ENCODE measurements at regions not wholly inside any gene's neighbourhood (a gene's known extent, or its start where the extent isn't known, plus 50 kb on each side); places are given as distances from the start of the nearest gene placed in this dataset.
A peak's percentile ranks its signal among the peaks of the same experiment; 100 is the strongest.

DNA sequence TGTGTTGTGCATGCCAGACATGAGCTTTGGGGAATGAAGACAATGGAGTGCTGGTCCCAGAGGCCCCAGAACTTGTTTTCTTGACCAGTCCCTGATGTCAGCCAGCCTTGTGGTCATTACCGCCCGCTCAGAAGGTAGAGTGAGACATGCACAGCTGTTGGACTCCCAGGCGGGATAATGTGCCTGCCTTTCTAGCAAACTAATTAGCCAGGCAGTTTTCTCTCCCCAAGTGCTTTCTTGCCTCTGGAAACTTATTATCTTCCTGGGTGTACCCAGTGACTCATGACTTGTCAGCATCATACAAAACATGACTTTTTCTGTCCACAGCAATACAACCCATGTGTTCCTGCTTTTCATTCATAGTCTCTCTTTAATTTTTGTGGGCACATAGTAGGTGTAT is 131.1 kb downstream of the RMI1 start:
- ATAC-seq, result no peak

GRCh38 chr9:84121991-84122523 is 141.5 kb downstream of the RMI1 start:
- Mint-ChIP-seq H3K36me3 (peaks cover 5 to 15% of the 10 kb centered on the region in 2 donors), H3K27ac (no peak overlapping the region), H3K9me3 (peaks cover 6 to 10% of the 10 kb centered on the region in 2 donors)
- no peak for DNase-seq (ENCODE audit: low spot score in 2 of 2)
- ATAC-seq, result no peak

More for the DNA sequence above, 131.1 kb downstream of the RMI1 start:
- Mint-ChIP-seq H3K27ac (no peak overlapping the region), H3K9me3 (peaks cover 0 to 15% of the 10 kb centered on the region in 2 donors), H3K36me3 (no peaks in the 10 kb centered on the region)
- DNase-seq (ENCODE audit: low spot score in 2 of 2), result no peak

DNA sequence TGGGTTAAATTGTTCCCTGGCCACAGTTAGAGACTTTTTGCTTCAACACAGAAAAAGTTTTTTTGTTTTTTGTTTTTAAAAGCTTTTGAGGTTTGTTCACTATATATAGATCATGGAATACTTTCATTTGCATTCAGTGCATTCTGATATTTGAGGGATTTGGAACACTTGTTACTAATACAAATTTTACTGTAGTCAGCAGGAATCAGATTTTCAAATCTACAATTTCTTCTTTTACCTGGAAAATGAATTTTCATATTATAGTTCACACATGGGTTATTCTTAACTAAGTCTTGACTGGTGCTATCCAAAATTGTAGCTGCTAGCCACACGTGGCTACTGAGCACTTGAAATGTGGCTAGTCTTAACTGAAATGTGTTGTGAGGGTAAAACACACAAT is 142.0 kb downstream of the RMI1 start:
- peaks cover under 1 to 5% of the 10 kb centered on the region in 2 donors for H3K9me3 Mint-ChIP-seq
- ATAC-seq (no peak), DNase-seq (ENCODE audit: low spot score in 2 of 2) (no peak)
- H3K36me3 Mint-ChIP-seq, result peaks cover 5 to 10% of the 10 kb centered on the region in 2 donors
- H3K27ac Mint-ChIP-seq, result no peak overlapping the region

- Mint-ChIP-seq H3K9me3 (no peaks in the 10 kb centered on the region), H3K36me3 (peaks cover 3 to 4% of the 10 kb centered on the region in 2 donors), H3K27ac (no peak overlapping the region)
- ATAC-seq, result peak in 1 of 2 donors; percentile 64
- no peak for DNase-seq (ENCODE audit: low spot score in 2 of 2)
These were observed 143.2 kb downstream of the RMI1 start for GRCh38 chr9:84123648-84124406.

DNA sequence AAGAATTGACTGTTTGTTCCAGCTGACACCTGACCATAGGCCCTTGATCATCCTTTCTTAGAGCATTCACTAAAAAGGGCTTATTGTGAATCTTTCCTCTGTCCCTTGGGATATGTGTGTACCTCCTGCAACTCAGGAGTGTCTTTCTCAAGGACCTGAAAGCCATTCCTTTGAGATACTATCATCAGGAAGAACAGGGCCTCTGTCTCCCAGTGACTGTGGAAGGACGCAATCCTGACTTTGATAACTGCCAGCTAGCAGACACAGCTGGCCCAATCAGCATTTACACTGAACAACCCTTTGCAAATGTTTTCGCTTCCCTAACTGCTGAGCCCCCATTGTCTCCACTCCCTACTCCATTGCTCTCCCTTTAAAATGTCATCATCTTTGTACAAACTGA is 144.4 kb downstream of the RMI1 start:
- DNase-seq (ENCODE audit: low spot score in 2 of 2), result no peak
- H3K36me3 Mint-ChIP-seq, result no peaks in the 10 kb centered on the region
- H3K9me3 Mint-ChIP-seq, result no peaks in the 10 kb centered on the region
- no peak for ATAC-seq
- no peak overlapping the region for H3K27ac Mint-ChIP-seq

GRCh38 chr9:84129529-84129928 is 148.9 kb downstream of the RMI1 start:
- no peak overlapping the region for H3K27ac Mint-ChIP-seq
- ATAC-seq (no peak), DNase-seq (ENCODE audit: low spot score in 2 of 2) (no peak)
- H3K36me3 Mint-ChIP-seq, result no peaks in the 10 kb centered on the region
- H3K9me3 Mint-ChIP-seq, result no peaks in the 10 kb centered on the region

DNA sequence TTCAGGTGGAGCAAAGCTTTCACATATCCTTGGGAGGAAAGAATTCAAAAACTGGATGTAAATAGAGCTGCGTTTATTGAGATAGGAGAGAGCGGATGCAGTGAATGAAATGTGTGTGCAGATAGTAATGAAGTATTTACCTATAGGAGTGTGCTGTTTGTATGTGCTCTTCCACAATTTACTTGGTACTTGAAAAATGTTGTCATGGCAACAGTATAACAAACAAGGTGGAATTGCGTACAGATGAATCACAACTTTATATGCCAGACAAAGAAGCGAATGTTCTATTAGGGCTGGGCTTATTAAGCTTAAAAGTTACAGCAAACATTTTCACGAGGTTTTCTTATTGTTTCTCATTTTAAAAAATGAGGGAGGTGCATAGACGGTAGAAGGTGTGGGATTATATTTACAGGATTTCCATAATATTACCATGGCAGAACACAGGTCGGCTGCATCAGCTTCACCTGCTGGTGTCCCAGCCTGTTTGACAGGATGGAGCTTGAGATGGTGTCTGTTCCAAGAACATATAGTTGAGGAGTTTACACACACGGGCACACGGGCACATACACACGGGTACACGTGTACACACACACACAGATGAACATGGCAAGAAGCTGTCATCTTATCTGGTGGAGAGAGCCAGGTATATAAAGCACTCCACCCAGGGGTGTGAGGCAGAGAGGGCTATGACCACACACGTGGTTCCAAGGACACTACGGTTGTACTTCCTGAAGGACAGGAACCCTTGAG is 155.7 kb downstream of the RMI1 start:
- Mint-ChIP-seq H3K9me3 (no peaks in the 10 kb centered on the region), H3K36me3 (peaks cover 7 to 13% of the 10 kb centered on the region in 2 donors), H3K27ac (no peak overlapping the region)
- no peak for ATAC-seq
- no peak for DNase-seq (ENCODE audit: low spot score in 2 of 2)

DNA sequence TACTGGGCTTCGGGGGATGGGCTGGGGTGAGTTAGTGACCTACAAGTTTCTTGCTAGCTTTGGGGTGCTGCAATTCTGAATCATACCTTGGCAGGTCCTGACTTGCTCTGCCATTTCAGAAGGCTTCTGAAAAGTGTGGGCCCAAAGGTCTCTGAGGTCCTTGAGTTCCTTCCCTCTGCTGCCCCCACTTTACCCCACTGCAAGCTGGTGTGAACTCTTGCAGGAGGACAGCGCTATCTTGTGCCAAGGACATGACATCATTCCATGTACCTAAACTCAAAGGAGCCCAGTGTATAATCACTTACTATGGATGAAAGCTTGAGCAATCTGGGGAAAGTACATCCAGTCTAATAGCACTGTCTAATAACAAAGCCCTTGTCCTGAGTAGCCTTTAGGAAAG is 157.4 kb downstream of the RMI1 start:
- Mint-ChIP-seq H3K36me3 (peaks cover 7 to 13% of the 10 kb centered on the region in 2 donors), H3K27ac (no peak overlapping the region), H3K9me3 (no peaks in the 10 kb centered on the region)
- ATAC-seq, result no peak
- no peak for DNase-seq (ENCODE audit: low spot score in 2 of 2)

DNA sequence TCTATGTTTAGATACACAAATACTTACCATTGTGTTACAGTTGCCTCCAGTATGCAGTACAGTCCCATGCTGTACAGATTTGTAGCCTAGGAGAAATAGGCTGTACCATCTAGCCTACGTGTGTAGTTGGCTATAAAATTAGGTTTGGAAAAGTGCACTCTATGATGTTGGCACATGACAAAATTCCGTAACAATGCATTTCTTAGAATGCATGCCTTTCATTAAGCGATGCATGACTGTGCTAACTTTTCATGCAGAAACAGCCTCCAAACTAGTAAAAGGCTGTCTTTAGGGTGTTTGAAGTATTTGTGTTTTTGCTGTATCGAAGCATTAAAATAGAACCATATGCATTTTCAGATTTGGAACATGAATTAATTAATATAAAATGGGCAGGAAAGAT is 157.9 kb downstream of the RMI1 start:
- no peak for DNase-seq (ENCODE audit: low spot score in 2 of 2)
- Mint-ChIP-seq H3K9me3 (no peaks in the 10 kb centered on the region), H3K27ac (no peak overlapping the region), H3K36me3 (peaks cover 7 to 13% of the 10 kb centered on the region in 2 donors)
- ATAC-seq, result no peak

- no peak for DNase-seq (ENCODE audit: low spot score in 2 of 2)
- ATAC-seq, result no peak
- Mint-ChIP-seq H3K36me3 (peaks cover 7 to 13% of the 10 kb centered on the region in 2 donors), H3K9me3 (no peaks in the 10 kb centered on the region), H3K27ac (no peak overlapping the region)
These were observed 158.9 kb downstream of the RMI1 start for GRCh38 chr9:84139296-84140070.

- peak in 1 of 2 donors; percentile 9 for DNase-seq (ENCODE audit: low spot score in 2 of 2)
- Mint-ChIP-seq H3K9me3 (no peaks in the 10 kb centered on the region), H3K27ac (peak overlapping the region in 1 of 2 donors; percentile 46), H3K36me3 (peaks cover 7 to 13% of the 10 kb centered on the region in 2 donors)
- peak in 1 of 2 donors; percentile 58 for ATAC-seq
These were observed 160.0 kb downstream of the RMI1 start for GRCh38 chr9:84140535-84141101.

DNA sequence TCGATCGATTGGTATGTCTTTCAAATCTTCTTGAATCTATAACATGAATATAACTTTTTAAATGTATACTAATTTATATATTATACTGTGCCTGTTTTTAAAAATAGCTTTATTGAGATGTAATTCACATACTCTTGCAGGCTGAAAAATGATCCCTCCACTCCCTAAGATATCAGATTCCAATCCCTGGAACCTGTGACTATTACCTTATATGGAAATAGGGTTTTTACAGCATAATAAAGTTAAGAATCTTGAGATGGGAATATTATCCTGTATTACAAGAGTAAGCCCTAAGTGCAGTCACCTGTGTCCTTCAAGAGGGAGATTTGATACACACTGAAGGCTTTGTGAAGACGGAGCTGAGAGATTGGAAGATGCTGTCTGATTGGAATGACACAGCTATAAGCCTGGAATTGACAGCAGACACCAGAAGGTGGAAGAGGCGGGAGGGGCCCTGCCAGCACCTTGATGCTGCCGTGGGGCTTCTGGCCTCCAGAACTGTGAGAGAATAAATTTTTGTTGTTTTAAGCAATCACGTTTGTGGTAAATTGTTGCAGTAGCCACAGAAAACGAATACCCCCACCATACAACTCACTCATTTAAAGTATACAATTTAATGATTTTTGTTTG is 161.3 kb downstream of the RMI1 start:
- ATAC-seq (no peak), DNase-seq (ENCODE audit: low spot score in 2 of 2) (no peak)
- no peak overlapping the region for H3K27ac Mint-ChIP-seq
- H3K36me3 Mint-ChIP-seq, result peaks cover 7 to 13% of the 10 kb centered on the region in 2 donors
- no peaks in the 10 kb centered on the region for H3K9me3 Mint-ChIP-seq

- H3K27ac Mint-ChIP-seq, result no peak overlapping the region
- ATAC-seq, result no peak
- H3K36me3 Mint-ChIP-seq, result peaks cover 7 to 9% of the 10 kb centered on the region in 2 donors
- H3K9me3 Mint-ChIP-seq, result no peaks in the 10 kb centered on the region
- no peak for DNase-seq (ENCODE audit: low spot score in 2 of 2)
These were observed 164.4 kb downstream of the RMI1 start for GRCh38 chr9:84145031-84145430.

- Mint-ChIP-seq H3K27ac (no peak overlapping the region), H3K36me3 (peaks cover 2 to 4% of the 10 kb centered on the region in 2 donors), H3K9me3 (no peaks in the 10 kb centered on the region)
- DNase-seq (ENCODE audit: low spot score in 2 of 2) (no peak), ATAC-seq (no peak)
These were observed 165.2 kb downstream of the RMI1 start for GRCh38 chr9:84145780-84146179.

DNA sequence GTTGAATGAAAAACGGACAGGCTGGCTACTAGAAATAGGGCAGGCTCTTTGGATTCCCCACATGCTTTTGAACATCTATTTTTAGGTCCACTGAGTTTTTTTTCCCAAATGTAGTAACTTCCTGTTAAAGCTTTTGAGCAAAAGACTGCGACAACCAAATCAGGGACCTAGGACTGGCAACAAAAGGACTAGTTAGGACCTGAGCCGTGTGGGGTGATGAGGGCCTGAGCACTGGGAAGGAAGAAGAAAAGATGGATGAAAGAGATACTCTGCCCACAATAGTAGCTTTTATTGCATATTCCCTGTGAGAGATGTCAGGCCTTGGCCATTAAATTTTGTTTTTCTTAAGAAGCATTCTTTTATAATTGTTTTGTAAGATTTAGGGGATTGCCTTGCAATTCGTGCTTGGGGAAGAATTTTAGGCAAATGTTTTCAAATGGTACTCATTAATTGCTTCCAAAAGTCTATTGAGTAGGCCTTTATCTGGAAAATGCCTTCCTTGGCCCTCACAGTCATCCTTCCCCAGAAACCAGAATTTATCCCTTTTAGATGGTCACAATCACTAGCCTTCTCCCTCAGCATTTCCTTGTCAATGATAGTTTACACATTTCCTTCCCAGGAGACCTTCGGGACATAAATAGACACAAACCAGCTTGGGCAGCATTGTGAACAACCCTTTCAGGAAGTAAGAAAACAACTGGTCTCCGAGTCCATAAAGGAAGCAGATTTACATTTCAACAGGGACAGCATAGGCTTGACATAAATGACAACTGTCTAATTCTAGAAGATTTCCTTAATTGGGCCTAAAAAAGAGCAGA is 166.5 kb downstream of the RMI1 start:
- H3K9me3 Mint-ChIP-seq, result no peaks in the 10 kb centered on the region
- no peak for DNase-seq (ENCODE audit: low spot score in 2 of 2)
- no peaks in the 10 kb centered on the region for H3K36me3 Mint-ChIP-seq
- ATAC-seq, result no peak
- H3K27ac Mint-ChIP-seq, result no peak overlapping the region

Data from activated naive CD4-positive, alpha-beta T cell treated with anti-CD3 and anti-CD28 coated beads, Interleukin-2, amount 50 U/mL, for 72 hours (primary cell).